IMR-90 (cell line): ENCODE measurements at regions not wholly inside any gene's neighbourhood (a gene's known extent, or its start where the extent isn't known, plus 50 kb on each side); places are given as distances from the start of the nearest gene placed in this dataset.

ENCODE experiments used
- ATAC-seq: fragments of 200-7000 bp; cut with Tn5 transposase; 2 replicates; pipeline ENCODE4 v1.9.1; 2020; ENCODE audit warnings: low read depth, mild to moderate bottlenecking, moderate library complexity
- BruUV-seq: library from RNA; stranded (reverse); fragments of 400-500 nt; replicated peaks from 2 replicates; lab custom pipeline; 2021; lab: Mats Ljungman, UMichigan
- CTCF ChIA-PET: fragments of 300-600 bp; formaldehyde crosslinking; extraction: SDS; loops from one replicate; lab custom pipeline; 2021; ENCODE audit warnings: antibody characterized with exemption; lab: Yijun Ruan, JAX
- POLR2A ChIA-PET: fragments of 300-600 bp; sonication (Branson Sonifier 250); formaldehyde crosslinking; loops from one replicate; lab custom pipeline; 2022; ENCODE audit warnings: antibody characterized with exemption; ENCODE audit not compliant: unreplicated experiment; lab: Charles Lee
- DNase-seq: peaks from one replicate; pipeline ENCODE4 v3.0.0; 2013
- H2AFZ ChIP-seq: replicated peaks from 2 replicates; pipeline ENCODE3; 2013; ENCODE audit warnings: low read length, mild to moderate bottlenecking; ENCODE audit not compliant: poor library complexity
- H2AK5ac ChIP-seq: 2 replicates; pipeline ENCODE4 v1.6.1; 2013; ENCODE audit warnings: low read depth, low read length, inconsistent platforms
- H2AK9ac ChIP-seq: replicated peaks from 2 replicates; pipeline ENCODE3; 2013; ENCODE audit warnings: mild to moderate bottlenecking, low read depth, low read length, moderate library complexity; ENCODE audit not compliant: poor library complexity
- H2BK120ac ChIP-seq: 2 replicates; pipeline ENCODE4 v1.6.1; 2013; ENCODE audit warnings: low read depth, low read length, inconsistent platforms
- H2BK15ac ChIP-seq: 3 replicates; pipeline ENCODE4 v1.6.1; 2013; ENCODE audit warnings: low read depth, low read length, inconsistent platforms
- H2BK20ac ChIP-seq: 2 replicates; pipeline ENCODE4 v1.6.1; 2013; ENCODE audit warnings: low read depth, mild to moderate bottlenecking, inconsistent platforms, low read length, moderate library complexity
- H2BK5ac ChIP-seq: 2 replicates; pipeline ENCODE4 v1.6.1; 2013; ENCODE audit warnings: mild to moderate bottlenecking, low read depth, low read length, inconsistent platforms; ENCODE audit not compliant: poor library complexity, severe bottlenecking
- H3K14ac ChIP-seq: replicated peaks from 2 replicates; pipeline ENCODE4 v1.6.1; 2013; ENCODE audit warnings: low read depth, low read length, inconsistent platforms
- H3K18ac ChIP-seq: 2 replicates; pipeline ENCODE4 v1.6.1; 2013; ENCODE audit warnings: low read depth, low read length, control low read depth
- H3K23ac ChIP-seq: 2 replicates; pipeline ENCODE4 v1.6.1; 2013; ENCODE audit warnings: low read depth, low read length, inconsistent platforms
- H3K27ac ChIP-seq: 2 replicates; pipeline ENCODE4 v1.5.1; 2013; ENCODE audit warnings: mild to moderate bottlenecking, control low read depth, low read length; ENCODE audit not compliant: insufficient read depth
- H3K27me3 ChIP-seq: 2 replicates; pipeline ENCODE4 v1.6.1; 2013; ENCODE audit warnings: low read length; ENCODE audit not compliant: control insufficient read depth, insufficient read depth
- H3K36me3 ChIP-seq: 2 replicates; pipeline ENCODE4 v1.6.1; 2013; ENCODE audit warnings: low read length, mixed read lengths; ENCODE audit not compliant: control insufficient read depth, insufficient read depth
- H3K4ac ChIP-seq: 2 replicates; pipeline ENCODE4 v1.6.1; 2013; ENCODE audit warnings: low read depth, low read length, inconsistent platforms
- H3K4me1 ChIP-seq: 2 replicates; pipeline ENCODE4 v1.6.1; 2013; ENCODE audit warnings: low read length, mixed read lengths; ENCODE audit not compliant: control insufficient read depth, insufficient read depth
- H3K4me2 ChIP-seq: 2 replicates; pipeline ENCODE4 v1.6.1; 2013; ENCODE audit warnings: low read depth, mild to moderate bottlenecking, control low read depth, low read length, moderate library complexity
- H3K4me3 ChIP-seq: 2 replicates; pipeline ENCODE4 v1.5.1; 2013; ENCODE audit warnings: low read depth, mild to moderate bottlenecking, control low read depth, low read length, moderate library complexity; ENCODE audit not compliant: insufficient read depth
- H3K56ac ChIP-seq: 2 replicates; pipeline ENCODE4 v1.6.1; 2013; ENCODE audit warnings: low read length, inconsistent platforms; ENCODE audit not compliant: insufficient read depth; ENCODE audit errors: extremely low read depth
- H3K79me1 ChIP-seq, 2 experiments: 2 replicates each; pipeline ENCODE4 v1.6.1; 2013; ENCODE audit warnings: low read length in 2 of 2, inconsistent platforms in 1 of 2, low read depth in 1 of 2
- H3K9ac ChIP-seq: 2 replicates; pipeline ENCODE4 v1.6.1; 2013; ENCODE audit warnings: low read depth, low read length, control low read depth
- H3K9me1 ChIP-seq: 2 replicates; pipeline ENCODE4 v1.6.1; 2013; ENCODE audit warnings: low read length, inconsistent platforms; ENCODE audit not compliant: insufficient read depth
- H3K9me3 ChIP-seq: 2 replicates; pipeline ENCODE4 v1.6.1; 2013; ENCODE audit warnings: low read length; ENCODE audit not compliant: control insufficient read depth, insufficient read depth
- H4K20me1 ChIP-seq: 2 replicates; pipeline ENCODE4 v1.6.1; 2013; ENCODE audit warnings: low read length, inconsistent platforms; ENCODE audit not compliant: insufficient read depth
- H4K5ac ChIP-seq: 2 replicates; pipeline ENCODE4 v1.6.1; 2013; ENCODE audit warnings: mild to moderate bottlenecking, low read depth, low read length, control low read depth
- H4K8ac ChIP-seq, 2 experiments: 2 replicates each; pipeline ENCODE4 v1.6.1; 2013; ENCODE audit warnings: low read depth in 2 of 2, low read length in 2 of 2, control low read depth in 1 of 2, inconsistent platforms in 1 of 2
- H4K91ac ChIP-seq: 2 replicates; pipeline ENCODE4 v1.6.1; 2013; ENCODE audit warnings: low read depth, low read length, inconsistent platforms; ENCODE audit not compliant: insufficient read depth
- BHLHE40 ChIP-seq: fragments of 150-350 bp; IDR thresholded peaks from 2 replicates; pipeline ENCODE4 v1.6.1; 2016; ENCODE audit warnings: mild to moderate bottlenecking, low read depth, low read length
- CHD1 ChIP-seq: IDR thresholded peaks from 2 replicates; pipeline ENCODE4 v1.6.1; 2012; ENCODE audit warnings: low read depth, low read length, improper control_type of control experiment
- FOS ChIP-seq: fragments of 150-350 bp; IDR thresholded peaks from 2 replicates; pipeline ENCODE4 v1.6.1; 2016; ENCODE audit warnings: low read depth, low read length
- MAFK ChIP-seq: IDR thresholded peaks from 2 replicates; pipeline ENCODE4 v1.6.1; 2012; ENCODE audit warnings: low read depth, low read length, improper control_type of control experiment
- MXI1 ChIP-seq: IDR thresholded peaks from 2 replicates; pipeline ENCODE4 v1.6.1; 2012; ENCODE audit warnings: low read depth, mild to moderate bottlenecking, low read length, moderate library complexity, borderline replicate concordance
- POLR2A ChIP-seq: IDR thresholded peaks from 2 replicates; pipeline ENCODE4 v1.6.1; 2012; ENCODE audit warnings: mild to moderate bottlenecking, low read depth, low read length
- RCOR1 ChIP-seq: IDR thresholded peaks from 2 replicates; pipeline ENCODE4 v1.6.1; 2012; ENCODE audit warnings: mild to moderate bottlenecking, low read length, improper control_type of control experiment; ENCODE audit not compliant: insufficient replicate concordance
- SMC3 ChIP-seq: fragments of 150-350 bp; IDR thresholded peaks from 2 replicates; pipeline ENCODE4 v1.6.1; 2016; ENCODE audit warnings: low read depth, mild to moderate bottlenecking, antibody characterized with exemption, low read length, moderate library complexity
- WGBS, 2 experiments: methylation state at CpG; one replicate each; pipeline versions ENCODE4 v1.1.5 to v1.1.7; 2013; ENCODE audit warnings: missing lambda C conversion rate in 2 of 2; ENCODE audit not compliant: insufficient read length in 1 of 2; ENCODE audit errors: extremely low coverage in 2 of 2; 5-methylcytosine and 5-hydroxymethylcytosine counted together
- dilution Hi-C: fragments of 300-500 bp; cut with HindIII; formaldehyde crosslinking; loops from one replicate; pipeline ENCODE4 v1.14.3; 2018; ENCODE audit warnings: low sequenced_read_pairs; ENCODE audit not compliant: unreplicated experiment
- in situ Hi-C: fragments of 300-500 bp; cut with MboI; formaldehyde crosslinking; loops from 3 replicates; pipeline ENCODE4 v1.14.3; 2019; ENCODE audit warnings: low sequenced_read_pairs, inconsistent platforms, mixed read lengths
- intact Hi-C: fragments of 100-400 bp; cut with micrococcal nuclease; formaldehyde crosslinking; loops from 2 replicates; pipeline ENCODE4 v1.10.0; 2022
- TF ChIP-seq, protein P1 (sequence below): fragments of 150-350 bp; IDR thresholded peaks from 2 replicates; pipeline ENCODE4 v1.6.1; 2017; ENCODE audit warnings: mild to moderate bottlenecking, antibody characterized with exemption, low read length, low read depth

GRCh38 chr3:144287001-144287400, 315.4 kb downstream of the DIPK2A start:
- Histone ChIP-seq H4K8ac (no peak overlapping the region), H3K4me1 (no peaks in the 10 kb centered on the region), H3K23ac (no peak overlapping the region), H4K5ac (no peak overlapping the region), H3K14ac (no peak overlapping the region), H3K27ac (no peak overlapping the region), H3K9me3 (no peaks in the 10 kb centered on the region), H4K20me1 (no peaks in the 10 kb centered on the region), H3K27me3 (no peaks in the 10 kb centered on the region), H2AK9ac (no peak overlapping the region), H2AFZ (no peak overlapping the region), H3K4me3 (no peak overlapping the region), H3K4me2 (no peak overlapping the region), H3K9me1 (no peaks in the 10 kb centered on the region), H2BK5ac (no peak overlapping the region), H3K56ac (no peak overlapping the region), H3K18ac (no peak overlapping the region), H3K4ac (no peak overlapping the region), H2BK120ac (no peak overlapping the region), H2BK20ac (no peak overlapping the region), H3K79me1 (no peaks in the 10 kb centered on the region), H4K91ac (no peak overlapping the region), H3K36me3 (no peaks in the 10 kb centered on the region), H2BK15ac (no peak overlapping the region), H3K9ac (no peak overlapping the region), H2AK5ac (no peak overlapping the region)
- TF ChIP-seq SMC3 (no peak), BHLHE40 (no peak), FOS (no peak), MXI1 (no peak), POLR2A (no peak), MAFK (no peak), CHD1 (no peak), RCOR1 (no peak)
- TF ChIP-seq, protein P1, sequence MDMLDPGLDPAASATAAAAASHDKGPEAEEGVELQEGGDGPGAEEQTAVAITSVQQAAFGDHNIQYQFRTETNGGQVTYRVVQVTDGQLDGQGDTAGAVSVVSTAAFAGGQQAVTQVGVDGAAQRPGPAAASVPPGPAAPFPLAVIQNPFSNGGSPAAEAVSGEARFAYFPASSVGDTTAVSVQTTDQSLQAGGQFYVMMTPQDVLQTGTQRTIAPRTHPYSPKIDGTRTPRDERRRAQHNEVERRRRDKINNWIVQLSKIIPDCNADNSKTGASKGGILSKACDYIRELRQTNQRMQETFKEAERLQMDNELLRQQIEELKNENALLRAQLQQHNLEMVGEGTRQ = no peak
- dilution Hi-C loops = no loop called here
- no TSS peak for BruUV-seq
- WGBS, 2 experiments = no CpG with 5 or more reads among the region's 1 CpG
- DNase-seq (no peak), ATAC-seq (no peak)
- intact Hi-C loops = no loop called here
- in situ Hi-C loops = no loop called here
- CTCF ChIA-PET = no interaction called here
- POLR2A ChIA-PET = no interaction called here
